GM21515 (cell line): ENCODE measurements at regions not wholly inside any gene's neighbourhood (a gene's known extent, or its start where the extent isn't known, plus 50 kb on each side); places are given as distances from the start of the nearest gene placed in this dataset.
"Not testable (repeated sequence)": the region's sequence is repeated elsewhere in the genome, so short reads cannot be mapped to it uniquely, and the experiment has no call there.

Experiments used
- ATAC-seq: cut with Tn5 transposase; IDR thresholded peaks from one replicate; pipeline ENCODE4 v1.9.1; 2021; ENCODE audit not compliant: unreplicated experiment

DNA sequence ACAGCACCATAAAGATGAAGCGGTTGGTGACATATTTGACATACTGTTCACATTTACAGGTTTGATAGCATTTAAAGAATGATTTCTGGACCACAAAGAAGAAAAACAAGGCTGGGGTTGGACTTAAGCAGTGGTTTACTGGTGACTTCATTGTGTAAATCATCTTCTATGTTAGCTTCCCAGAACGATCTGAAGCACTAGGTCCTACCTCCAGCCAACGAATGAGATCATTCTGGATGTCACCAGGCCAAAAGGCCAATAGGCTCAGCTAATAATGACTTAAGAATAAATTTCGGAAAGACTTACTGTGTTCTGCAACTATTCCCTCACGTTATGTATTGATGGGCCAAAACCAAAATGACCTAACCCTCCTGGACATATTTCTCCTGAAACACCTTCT is 675.3 kb upstream of the CCNG1 start:
- no peak for ATAC-seq

DNA sequence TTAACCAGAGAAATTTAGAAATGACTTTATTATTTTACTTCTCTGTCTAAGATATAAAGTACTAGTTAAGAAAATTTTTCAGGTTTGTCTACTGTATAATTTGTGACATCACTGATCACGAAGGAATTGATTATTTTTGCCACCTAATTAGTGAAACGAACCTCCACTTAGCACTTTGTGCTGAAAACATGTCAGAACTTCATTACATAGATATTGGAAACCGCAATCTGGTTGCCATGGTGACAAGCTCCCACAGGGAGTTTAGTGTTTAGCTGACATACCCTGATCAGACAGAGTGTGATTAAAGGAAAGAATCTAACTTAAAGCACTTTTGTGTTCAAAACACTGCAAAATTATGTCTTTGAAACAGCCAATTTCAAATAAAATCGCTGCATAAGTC is 668.4 kb upstream of the CCNG1 start:
- no peak for ATAC-seq

DNA sequence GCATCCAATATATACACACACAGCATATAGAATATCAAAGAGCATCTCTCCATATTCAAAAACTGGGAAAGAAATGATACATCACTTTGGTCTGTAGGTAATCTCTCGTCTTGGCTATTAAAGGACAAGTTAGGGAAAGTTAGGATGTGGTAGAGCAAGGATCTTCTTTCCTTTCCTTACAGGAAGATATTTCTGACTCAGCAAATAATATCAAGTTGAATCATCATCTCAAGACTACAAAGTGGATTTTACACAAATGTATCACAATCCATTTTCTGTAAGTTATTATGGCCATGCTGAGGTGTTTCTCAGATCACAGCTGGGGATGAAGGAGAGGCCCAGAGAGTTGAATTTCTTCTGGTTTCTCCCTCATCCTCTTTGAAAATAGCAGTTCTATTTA is 651.7 kb upstream of the CCNG1 start:
- ATAC-seq = no peak

DNA sequence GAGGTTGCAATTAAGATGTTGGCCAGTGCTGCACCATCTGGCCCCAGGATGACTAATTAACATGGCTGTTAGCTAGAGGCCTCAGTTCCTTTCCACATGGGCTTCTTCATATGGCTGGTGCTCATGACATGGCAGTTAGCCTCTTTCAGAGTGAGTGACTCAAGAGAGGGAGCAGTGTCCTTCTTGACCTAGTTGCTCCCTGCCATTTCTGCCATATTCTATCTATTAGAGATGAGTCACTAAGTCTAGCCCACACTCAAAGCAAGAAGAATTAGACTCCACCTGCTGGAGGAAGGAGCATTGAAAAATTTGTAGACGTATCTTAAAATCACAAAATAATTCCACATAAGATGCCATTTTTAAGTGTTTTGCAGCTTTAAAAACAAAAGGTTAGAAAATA is 651.2 kb upstream of the CCNG1 start:
- no peak for ATAC-seq

DNA sequence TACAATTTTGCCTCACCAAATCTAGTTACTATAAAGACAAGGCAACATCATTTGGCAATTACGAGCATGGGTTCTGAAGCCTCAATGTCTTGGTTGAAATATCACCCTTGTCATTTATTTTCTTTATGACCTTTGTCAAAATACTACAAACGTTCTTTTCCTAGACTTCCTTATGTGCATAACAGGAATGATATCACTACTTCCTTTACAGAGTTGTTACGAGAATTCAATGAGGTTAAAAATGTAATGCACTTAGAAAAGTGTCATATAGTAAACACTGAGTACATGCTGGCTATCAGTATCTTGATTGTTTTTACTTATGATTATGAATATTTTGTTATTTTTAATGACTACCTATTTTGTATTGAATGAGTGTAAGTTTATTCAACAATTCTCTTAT is 640.9 kb upstream of the CCNG1 start:
- no peak for ATAC-seq

DNA sequence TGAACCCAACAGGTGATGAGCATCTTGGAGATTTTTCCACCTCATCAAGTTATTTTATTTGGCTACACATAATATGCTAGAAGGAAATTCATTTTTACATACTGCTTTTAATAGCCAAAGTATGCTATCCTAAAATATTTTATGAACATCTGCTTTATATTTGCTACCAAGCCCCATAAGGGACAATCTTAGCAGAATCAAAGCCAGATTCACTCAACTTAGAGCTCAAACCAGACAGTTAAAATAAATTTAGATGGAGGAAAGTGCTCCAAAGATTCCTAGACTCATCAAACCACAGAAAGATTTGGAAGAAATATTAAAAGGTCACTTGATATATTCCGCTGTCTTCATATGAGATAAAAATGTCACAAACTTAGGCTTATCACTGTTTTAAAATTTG is 637.1 kb upstream of the CCNG1 start:
- ATAC-seq = no peak

DNA sequence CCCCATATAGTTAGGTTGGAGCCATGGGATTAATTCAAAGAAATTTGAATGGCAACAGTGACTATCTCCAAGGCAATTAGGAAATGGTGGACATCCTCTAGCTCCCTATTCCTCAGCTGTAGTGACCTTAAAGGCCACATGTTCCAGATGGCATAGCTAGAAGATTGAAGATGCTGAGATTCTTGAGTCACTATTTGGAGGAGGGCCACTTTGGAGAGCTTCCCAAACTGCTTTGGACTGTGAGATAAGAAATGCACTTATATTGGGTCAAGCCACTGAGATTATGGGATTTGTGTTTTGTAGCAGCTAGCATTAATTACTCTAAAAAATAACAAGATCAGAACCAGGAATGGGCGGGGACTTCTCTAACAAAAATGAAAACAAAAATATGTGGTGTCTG is 636.2 kb upstream of the CCNG1 start:
- ATAC-seq = no peak

DNA sequence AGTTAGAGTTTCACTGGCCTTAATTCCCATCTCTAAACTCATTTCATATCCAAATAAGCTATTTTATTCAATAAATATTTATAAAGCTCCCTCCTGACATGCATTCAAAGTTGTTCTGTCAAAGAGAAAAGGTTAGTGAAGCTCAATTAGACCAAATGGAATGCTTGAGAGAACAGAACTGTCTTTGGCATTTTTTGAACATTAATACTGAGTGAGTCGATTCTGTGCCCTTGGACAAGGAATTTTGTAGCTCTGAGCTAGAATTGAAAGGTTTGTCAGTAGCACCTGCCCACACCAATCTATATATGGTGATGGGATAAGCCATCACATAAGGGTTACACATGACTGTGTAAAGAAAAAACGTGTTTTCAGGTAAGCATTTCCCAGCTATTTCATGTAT is 631.2 kb upstream of the CCNG1 start:
- no peak for ATAC-seq

DNA sequence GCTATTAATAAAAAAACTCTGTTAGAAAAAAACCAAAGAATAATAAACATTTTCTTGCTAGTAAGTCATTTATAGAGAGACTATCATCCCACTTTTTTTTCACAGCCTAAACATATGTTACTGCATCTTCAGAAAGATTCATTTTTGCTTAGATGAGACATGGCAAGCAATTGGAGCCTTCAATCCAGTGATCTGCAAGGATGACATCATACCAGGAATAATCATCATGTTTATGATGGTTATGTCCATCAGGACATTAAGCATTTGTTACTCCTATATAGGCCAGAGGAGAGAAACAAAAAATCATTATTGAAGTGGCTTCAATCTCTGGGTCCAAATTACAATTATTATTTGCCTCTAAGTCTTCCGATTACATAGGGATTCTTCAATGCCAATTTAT is 626.3 kb upstream of the CCNG1 start:
- no peak for ATAC-seq

DNA sequence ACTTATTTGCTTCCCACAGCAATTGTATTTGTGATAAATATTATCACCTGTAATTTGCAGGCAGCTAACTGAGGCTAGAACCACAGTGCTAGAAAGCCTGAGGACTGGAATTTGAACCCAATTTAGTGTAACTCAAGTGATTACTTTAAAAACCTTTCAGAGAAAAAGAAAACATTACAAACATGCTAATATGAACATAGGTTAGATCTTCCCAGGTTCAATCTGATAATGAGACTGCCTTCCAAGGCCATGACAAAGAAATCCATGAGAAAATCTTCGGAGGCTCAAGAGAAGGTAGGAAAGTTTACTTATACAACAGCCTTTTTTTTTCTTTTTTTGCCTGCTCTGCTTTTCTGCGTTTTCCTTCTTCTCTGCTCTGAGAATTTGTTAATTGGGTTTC is 620.6 kb upstream of the CCNG1 start:
- ATAC-seq = no peak

DNA sequence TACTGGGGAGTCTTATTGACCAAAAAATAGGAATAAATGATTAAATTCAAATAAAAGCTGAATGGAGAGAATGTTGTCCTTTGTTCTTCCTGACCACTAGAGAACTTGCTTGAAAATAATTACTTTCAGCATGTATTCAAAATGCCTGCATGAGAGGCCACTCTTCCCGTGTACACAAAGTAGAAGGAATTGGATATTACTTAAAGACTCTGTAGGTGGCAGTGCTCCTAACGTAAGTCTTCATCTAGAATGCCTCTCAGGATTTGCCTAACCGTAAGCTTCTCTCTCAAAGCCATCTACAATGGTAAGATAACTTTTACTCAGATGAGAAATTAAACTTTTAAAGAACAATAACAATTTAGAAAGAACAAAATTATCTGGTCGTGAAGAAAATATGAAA is 620.0 kb upstream of the CCNG1 start:
- no peak for ATAC-seq

DNA sequence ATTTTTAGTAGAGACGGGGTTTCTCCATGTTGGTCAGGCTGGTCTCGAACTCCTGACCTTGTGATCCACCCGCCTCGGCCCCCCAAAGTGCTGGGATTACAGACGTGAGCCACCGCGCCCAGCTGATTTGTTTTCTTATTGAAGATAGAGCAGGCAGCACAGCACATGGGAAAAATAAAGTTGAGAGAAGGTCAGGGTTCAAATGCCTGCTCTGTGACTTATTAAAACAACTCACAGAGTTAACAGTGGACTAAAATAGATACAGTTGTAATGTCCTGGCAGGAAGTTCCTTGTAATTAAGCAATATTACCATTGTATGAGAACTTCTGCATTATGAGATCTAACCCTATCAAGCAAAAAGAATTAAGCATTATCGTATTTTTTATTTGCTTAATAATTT is 615.7 kb upstream of the CCNG1 start:
- ATAC-seq = not testable (repeated sequence)

DNA sequence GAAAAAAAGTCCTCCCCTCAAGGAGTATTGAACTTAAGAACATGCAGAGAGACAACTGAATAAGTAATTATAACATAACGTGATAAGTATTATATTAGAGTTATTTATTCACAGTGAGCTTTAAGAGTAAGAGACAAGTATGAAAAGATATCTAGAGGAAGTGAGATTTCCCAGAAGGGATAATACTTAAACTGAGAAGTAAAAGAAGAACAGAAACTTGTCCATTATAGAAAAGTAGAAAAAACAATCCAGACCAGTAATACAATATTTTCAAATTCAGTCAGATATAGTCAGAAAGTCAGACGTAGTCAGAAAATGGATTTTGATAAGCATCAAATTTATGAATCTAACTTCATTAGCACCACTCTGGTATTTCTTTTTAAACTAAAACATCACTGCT is 613.0 kb upstream of the CCNG1 start:
- peak; percentile 77 for ATAC-seq

DNA sequence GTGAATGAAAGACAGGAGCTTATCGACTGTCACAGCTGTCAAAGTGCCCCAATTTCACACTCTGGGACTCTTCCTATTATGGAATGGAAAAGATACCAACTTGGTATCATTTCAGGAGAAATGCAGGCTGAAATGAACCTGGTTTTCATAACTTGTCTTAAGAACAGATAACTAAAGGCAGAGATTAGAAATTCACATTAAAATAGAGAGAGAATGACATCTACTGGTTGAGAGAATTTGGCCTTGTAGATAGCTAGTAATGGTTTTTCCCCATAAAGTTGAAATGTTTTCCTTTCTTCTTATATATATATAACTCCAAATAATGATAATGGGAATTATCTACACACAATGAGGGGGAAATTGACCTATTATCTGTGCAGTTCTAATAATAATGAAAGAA is 600.2 kb upstream of the CCNG1 start:
- ATAC-seq = no peak

DNA sequence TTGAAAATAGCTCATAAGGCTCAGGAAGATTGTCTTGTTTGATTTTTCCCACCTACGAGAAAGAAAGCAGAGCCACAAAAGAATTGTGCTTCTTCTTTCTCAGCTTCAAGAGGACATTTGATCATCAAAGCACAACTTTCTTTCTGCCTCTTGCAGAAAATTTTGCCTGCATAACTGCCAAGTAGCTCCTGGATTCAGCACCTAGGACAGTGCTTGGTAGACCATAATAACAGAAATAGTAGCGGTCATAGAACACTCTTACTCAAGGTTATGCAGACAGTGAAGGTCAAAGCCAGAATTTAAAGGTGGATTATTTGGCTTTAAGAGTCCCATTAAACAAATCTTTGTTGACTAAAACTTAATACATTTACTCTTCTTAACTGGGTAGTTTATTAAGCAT is 594.7 kb upstream of the CCNG1 start:
- no peak for ATAC-seq

DNA sequence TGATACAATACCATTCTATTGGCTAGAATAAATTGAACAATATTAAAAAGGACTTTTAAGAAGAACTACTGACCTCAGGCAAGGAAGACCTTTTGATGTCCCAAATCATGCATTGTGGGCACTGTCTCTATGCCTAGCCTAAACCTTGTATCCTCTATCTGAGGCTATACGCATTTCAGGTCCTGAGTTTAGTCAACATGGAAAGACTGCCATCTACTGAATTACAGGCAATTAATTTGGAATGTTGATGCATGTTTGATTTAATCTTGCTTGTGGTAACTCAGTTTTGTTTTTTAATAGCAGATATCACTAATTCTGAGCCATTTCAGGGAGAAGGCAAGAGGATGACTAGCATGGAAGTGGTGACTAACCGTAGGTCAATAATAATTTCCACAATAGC is 585.3 kb upstream of the CCNG1 start:
- no peak for ATAC-seq

DNA sequence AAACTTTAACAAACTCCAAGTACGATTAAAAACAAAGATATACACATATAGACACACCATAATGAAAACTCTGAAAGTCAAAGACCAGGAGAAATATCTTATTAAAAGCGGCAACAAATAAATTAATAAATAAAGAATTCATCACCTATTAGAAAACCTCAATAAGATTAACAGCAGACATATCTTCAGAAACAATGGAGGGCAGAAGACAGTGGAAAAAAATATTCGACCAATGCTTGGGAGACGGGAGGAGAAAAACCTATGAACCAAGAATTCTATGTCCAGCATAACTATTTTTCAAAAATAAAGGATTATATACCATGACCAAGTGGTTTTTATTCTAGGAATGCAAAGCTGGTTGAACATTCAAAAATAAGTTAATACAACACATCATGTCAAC is 578.6 kb upstream of the CCNG1 start:
- ATAC-seq = no peak

DNA sequence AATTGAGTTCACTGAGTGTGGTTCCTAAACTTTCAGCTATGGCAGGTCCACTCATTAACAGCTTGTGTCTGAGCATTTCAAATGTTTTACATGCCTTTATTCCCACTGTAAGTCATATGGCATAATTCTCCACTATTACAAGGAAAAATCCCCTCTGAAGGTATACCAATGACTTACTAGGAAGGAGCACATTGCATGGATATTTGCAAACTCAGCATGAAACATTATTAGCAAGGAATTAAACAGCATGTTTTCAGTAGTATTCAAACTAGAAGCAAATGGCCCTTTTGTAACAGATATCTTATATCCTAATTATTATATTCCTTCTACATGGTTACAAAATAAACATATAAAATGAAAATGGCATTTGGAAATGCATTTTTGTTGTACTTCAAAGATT is 566.4 kb upstream of the CCNG1 start:
- no peak for ATAC-seq

DNA sequence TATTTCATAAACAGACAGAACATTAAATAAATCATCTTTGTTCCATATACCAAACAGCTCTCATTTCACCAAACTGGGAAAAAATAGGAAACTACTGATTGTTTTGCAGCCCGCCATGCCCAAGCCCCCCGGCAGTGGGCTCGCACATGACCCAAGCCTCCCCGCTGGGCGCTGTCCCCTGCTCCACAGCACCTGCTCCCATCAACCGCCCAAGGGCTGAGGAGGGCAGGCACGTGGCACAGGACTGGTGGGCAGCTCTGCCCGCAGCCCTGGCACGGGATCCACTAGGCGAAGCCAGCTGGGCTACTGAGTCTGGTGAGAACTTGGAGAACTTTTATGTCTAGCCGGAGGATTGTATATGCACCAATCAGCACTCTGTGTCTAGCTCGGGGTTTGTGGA is 554.8 kb upstream of the CCNG1 start:
- ATAC-seq = no peak

DNA sequence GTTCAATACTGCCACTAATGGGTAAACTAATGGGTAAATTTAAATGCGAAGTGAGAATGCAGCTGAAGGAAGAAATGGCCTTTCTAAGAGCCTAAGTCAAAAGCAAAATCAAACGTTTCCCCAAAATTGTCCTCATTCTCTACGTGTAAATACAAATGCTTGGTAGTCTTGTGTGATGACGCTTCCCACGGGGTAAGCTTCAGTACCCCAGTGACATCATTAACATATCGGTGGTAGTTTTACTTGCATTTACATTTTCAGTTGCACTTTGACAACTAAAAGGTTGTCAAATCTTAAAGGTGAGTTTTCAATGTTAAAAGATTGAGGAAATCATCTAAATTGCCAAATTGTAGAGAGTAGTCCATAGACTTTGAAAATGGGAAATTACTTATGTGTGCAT is 550.7 kb upstream of the CCNG1 start:
- ATAC-seq = no peak

DNA sequence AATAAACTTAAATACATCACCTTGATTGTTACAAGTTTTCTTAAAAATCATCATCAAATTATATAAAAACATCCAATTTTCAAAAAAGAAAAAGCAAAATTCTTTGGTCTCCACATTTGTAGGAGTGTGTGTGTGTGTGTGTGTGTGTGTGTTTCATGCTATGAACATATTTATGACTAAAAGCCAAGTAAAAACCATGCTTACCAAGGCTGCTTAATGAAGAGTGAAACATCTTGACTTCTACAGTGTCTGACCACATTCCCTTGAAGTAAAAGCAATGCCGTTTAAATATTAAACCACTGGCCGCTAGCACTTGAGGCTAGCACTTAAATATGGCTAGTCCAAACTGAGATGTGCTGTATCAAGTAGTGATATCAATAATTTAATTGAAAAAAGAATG is 549.1 kb upstream of the CCNG1 start:
- ATAC-seq = no peak

DNA sequence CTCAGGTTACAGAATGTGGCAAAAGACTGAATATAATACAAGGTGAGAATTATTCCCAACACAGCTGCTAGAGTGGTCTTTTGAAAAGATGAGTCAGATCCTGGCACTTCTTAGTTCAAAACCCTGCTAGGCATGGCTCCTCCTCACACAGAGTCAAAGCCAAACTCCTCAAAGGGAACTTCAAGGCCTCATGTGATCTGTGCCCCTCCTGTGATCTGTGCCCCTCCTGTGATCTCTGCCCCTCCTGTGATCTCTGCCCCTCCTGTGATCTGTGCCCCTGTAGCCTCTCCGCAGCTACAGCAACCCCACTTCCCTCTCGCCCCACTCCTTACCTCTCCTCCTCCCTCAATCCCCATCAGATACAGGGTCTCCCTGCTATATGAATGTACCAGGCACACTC is 525.5 kb upstream of the CCNG1 start:
- no peak for ATAC-seq

DNA sequence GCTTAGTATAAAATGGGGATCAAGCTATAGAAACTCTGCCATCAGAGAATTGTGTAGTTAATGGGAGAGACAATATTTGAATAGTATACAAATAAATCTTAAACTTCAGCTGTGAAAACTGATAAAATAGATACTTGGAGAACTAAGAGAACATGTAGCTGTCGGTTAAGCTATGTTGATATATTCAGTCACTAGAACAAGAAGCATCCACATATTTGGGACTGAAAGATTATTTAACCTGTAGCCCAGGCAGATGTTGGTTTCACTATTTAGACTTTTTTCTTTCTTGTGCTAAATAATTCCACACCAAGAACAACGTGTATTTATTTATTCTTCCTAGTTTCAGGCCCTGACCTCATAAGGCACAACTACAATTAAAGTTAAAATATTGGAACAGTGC is 521.0 kb upstream of the CCNG1 start:
- ATAC-seq = no peak

DNA sequence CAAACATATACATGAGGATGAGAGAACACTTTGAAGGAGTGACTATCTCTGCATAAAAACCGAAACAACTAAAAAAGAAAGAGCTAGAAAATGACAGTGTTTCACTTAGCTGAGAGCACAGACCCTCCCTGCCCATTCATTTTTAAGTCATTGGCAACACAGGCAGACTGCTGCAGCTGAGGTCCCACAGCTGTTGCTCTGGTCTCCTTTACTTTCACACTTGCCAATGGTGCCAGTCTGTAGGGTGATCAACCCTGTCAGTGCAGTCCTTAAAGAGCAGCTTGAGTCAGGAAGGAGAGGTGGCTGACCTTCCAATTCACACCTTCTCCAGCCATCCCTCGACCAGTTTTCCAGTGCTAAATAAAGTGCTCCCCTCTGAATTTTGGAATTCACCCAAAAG is 508.3 kb upstream of the CCNG1 start:
- no peak for ATAC-seq
